ENCODE measurements at regions not wholly inside any gene's neighbourhood (a gene's known extent, or its start where the extent isn't known, plus 50 kb on each side); places are given as distances from the start of the nearest gene placed in this dataset.

GRCh38 chr19:30743702-30744101 lies 371.5 kb downstream of the ZNF536 start:
- DNase-seq (ENCODE audit: low read depth in 2 of 2): no peak

- DNase-seq (ENCODE audit: low read depth in 2 of 2): no peak
Observed at GRCh38 chr19:30743011-30743410, 370.8 kb downstream of the ZNF536 start.

GRCh38 chr19:30742406-30742938 lies 370.3 kb downstream of the ZNF536 start:
- no peak for DNase-seq (ENCODE audit: low read depth in 2 of 2)

- no peak for DNase-seq (ENCODE audit: low read depth in 2 of 2)
Observed at GRCh38 chr19:30741566-30741965, 369.4 kb downstream of the ZNF536 start.

GRCh38 chr19:30739394-30739793 lies 367.2 kb downstream of the ZNF536 start:
- DNase-seq (ENCODE audit: low read depth in 2 of 2): no peak

GRCh38 chr19:30738047-30738446 lies 365.9 kb downstream of the ZNF536 start:
- DNase-seq (ENCODE audit: low read depth in 2 of 2): no peak

GRCh38 chr19:30734669-30735068 lies 362.5 kb downstream of the ZNF536 start:
- DNase-seq (ENCODE audit: low read depth in 2 of 2): no peak

- DNase-seq (ENCODE audit: low read depth in 2 of 2): no peak
Observed at GRCh38 chr19:30733826-30734550, 361.8 kb downstream of the ZNF536 start.

GRCh38 chr19:30731591-30731990 lies 359.4 kb downstream of the ZNF536 start:
- no peak for DNase-seq (ENCODE audit: low read depth in 2 of 2)

GRCh38 chr19:30729451-30729850 lies 357.3 kb downstream of the ZNF536 start:
- DNase-seq (ENCODE audit: low read depth in 2 of 2): no peak

- no peak for DNase-seq (ENCODE audit: low read depth in 2 of 2)
Observed at GRCh38 chr19:30722761-30723160, 350.6 kb downstream of the ZNF536 start.

- DNase-seq (ENCODE audit: low read depth in 2 of 2): no peak
Observed at GRCh38 chr19:30722186-30722585, 350.0 kb downstream of the ZNF536 start.

GRCh38 chr19:30719999-30720345 lies 347.8 kb downstream of the ZNF536 start:
- no peak for DNase-seq (ENCODE audit: low read depth in 2 of 2)

GRCh38 chr19:30719189-30719998 lies 347.2 kb downstream of the ZNF536 start:
- no peak for DNase-seq (ENCODE audit: low read depth in 2 of 2)

GRCh38 chr19:30718707-30719106 lies 346.5 kb downstream of the ZNF536 start:
- no peak for DNase-seq (ENCODE audit: low read depth in 2 of 2)

- no peak for DNase-seq (ENCODE audit: low read depth in 2 of 2)
Observed at GRCh38 chr19:30718014-30718413, 345.8 kb downstream of the ZNF536 start.

- no peak for DNase-seq (ENCODE audit: low read depth in 2 of 2)
Observed at GRCh38 chr19:30717381-30717780, 345.2 kb downstream of the ZNF536 start.

GRCh38 chr19:30712431-30713337 lies 340.5 kb downstream of the ZNF536 start:
- DNase-seq (ENCODE audit: low read depth in 2 of 2): no peak

GRCh38 chr19:30711826-30712225 lies 339.6 kb downstream of the ZNF536 start:
- no peak for DNase-seq (ENCODE audit: low read depth in 2 of 2)

GRCh38 chr19:30711296-30711695 lies 339.1 kb downstream of the ZNF536 start:
- no peak for DNase-seq (ENCODE audit: low read depth in 2 of 2)

GRCh38 chr19:30710721-30711120 lies 338.5 kb downstream of the ZNF536 start:
- no peak for DNase-seq (ENCODE audit: low read depth in 2 of 2)

Data from stimulated activated CD8-positive, alpha-beta memory T cell treated with anti-CD3 and anti-CD28 coated beads, Interleukin-15, amount 100 ng/mL, for 48 hours (primary cell).